ENCODE measurements at regions not wholly inside any gene's neighbourhood (a gene's known extent, or its start where the extent isn't known, plus 50 kb on each side); places are given as distances from the start of the nearest gene placed in this dataset.

DNA sequence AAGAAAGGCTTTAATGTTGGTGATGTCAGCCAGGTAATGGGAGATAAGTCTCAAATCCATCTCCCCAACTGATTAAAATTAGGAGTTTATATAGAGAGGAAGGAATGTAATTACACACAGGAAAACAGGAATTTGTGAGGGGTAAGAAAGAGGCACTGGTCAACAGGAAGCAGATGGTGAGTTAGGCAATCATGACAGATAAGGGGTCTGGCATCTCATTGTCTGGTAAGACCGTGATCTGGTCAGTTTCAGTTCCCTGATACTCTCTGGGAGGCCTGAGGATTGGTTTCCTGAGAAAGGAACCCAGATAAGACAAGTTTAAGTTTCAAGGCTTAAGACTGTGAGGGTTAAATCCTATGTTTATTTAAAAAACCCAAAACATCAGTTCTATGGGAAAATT lies 414.7 kb upstream of the ARRDC4 start:
- no peaks in the 10 kb centered on the region for H3K4me1 ChIP-seq (ENCODE audit: control insufficient read depth, insufficient read depth, low read length, unreplicated experiment)
- no peaks in the 10 kb centered on the region for H3K27me3 ChIP-seq (ENCODE audit: insufficient read depth, low read length)
- H3K79me2 ChIP-seq (ENCODE audit: control insufficient read depth, insufficient read depth, low read length, unreplicated experiment): no peaks in the 10 kb centered on the region
- no peaks in the 10 kb centered on the region for H3K36me3 ChIP-seq (ENCODE audit: insufficient read depth, low read length)
- no peak overlapping the region for H3K4me3 ChIP-seq (ENCODE audit: low read depth, low read length)
- H2AFZ ChIP-seq (ENCODE audit: low read length, unreplicated experiment): no peak overlapping the region
- H3K27ac ChIP-seq (ENCODE audit: low read depth, low read length): no peak overlapping the region

DNA sequence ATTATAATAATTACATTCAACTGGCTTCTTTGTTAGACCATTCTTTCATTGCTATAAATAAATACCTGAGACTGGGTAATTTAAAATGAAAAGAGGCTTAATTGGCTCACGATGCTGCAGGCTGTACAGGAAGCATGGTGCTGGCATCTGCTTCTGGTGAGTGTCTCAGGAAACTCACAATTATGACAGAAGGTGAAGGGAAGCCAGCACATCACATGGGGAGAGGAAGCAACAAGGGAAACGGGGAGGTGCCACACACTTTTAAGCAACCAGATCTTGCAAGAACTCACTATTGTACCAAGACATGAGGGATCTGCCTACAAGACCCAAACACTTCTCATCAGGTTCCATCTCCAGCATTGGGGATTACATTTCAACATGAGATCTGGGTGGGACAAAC lies 413.1 kb upstream of the ARRDC4 start:
- no peak overlapping the region for H3K4me3 ChIP-seq (ENCODE audit: low read depth, low read length)
- no peak overlapping the region for H2AFZ ChIP-seq (ENCODE audit: low read length, unreplicated experiment)
- H3K27ac ChIP-seq (ENCODE audit: low read depth, low read length): no peak overlapping the region
- no peaks in the 10 kb centered on the region for H3K79me2 ChIP-seq (ENCODE audit: control insufficient read depth, insufficient read depth, low read length, unreplicated experiment)
- H3K36me3 ChIP-seq (ENCODE audit: insufficient read depth, low read length): no peaks in the 10 kb centered on the region
- no peaks in the 10 kb centered on the region for H3K4me1 ChIP-seq (ENCODE audit: control insufficient read depth, insufficient read depth, low read length, unreplicated experiment)
- no peaks in the 10 kb centered on the region for H3K27me3 ChIP-seq (ENCODE audit: insufficient read depth, low read length)

DNA sequence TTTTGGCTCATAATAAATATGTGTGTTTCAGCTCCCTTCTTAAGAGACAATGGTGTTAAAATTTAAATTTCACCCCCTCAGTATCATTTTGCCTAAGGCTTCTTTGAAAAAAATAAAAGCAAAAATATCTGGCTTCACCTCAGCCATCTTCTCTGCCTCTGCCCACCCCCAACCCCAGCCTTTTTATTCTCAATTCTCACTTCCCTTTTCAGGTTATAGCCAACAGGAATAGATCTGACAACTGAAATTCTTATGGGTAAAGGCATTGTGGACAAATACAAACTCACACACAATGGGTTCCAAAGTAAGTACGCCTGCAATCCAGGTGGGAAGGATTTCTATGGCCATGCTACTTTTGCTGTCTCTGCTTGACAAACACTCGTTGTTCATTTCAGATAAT lies 399.0 kb upstream of the ARRDC4 start:
- H3K27ac ChIP-seq (ENCODE audit: low read depth, low read length): no peak overlapping the region
- no peaks in the 10 kb centered on the region for H3K4me1 ChIP-seq (ENCODE audit: control insufficient read depth, insufficient read depth, low read length, unreplicated experiment)

DNA sequence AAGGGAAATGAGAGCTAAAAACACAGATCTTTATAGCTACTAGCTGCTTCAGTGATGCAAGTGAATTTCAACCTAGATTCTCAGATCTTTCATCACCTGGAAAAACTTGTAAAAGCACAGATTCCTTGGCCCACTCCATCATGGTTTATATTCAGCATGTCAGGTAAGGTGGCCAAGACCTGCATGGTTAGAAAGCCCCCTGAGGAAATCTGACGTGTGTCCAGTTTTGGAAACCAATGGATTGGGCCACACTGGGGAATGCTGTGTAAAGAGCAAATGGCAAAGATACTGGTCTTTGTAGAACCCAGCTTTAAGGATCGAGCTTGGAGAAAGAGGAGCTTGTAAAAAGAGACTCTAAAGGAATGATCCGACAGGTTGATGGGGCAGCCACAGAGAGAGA lies 397.0 kb upstream of the ARRDC4 start:
- Histone ChIP-seq H3K27me3 (ENCODE audit: insufficient read depth, low read length) (no peaks in the 10 kb centered on the region), H2AFZ (ENCODE audit: low read length, unreplicated experiment) (no peak overlapping the region), H3K79me2 (ENCODE audit: control insufficient read depth, insufficient read depth, low read length, unreplicated experiment) (no peaks in the 10 kb centered on the region), H3K4me3 (ENCODE audit: low read depth, low read length) (no peak overlapping the region), H3K36me3 (ENCODE audit: insufficient read depth, low read length) (no peaks in the 10 kb centered on the region), H3K4me1 (ENCODE audit: control insufficient read depth, insufficient read depth, low read length, unreplicated experiment) (no peaks in the 10 kb centered on the region), H3K27ac (ENCODE audit: low read depth, low read length) (no peak overlapping the region)

More for the DNA sequence above, 399.0 kb upstream of the ARRDC4 start:
- no peaks in the 10 kb centered on the region for H3K79me2 ChIP-seq (ENCODE audit: control insufficient read depth, insufficient read depth, low read length, unreplicated experiment)
- no peaks in the 10 kb centered on the region for H3K36me3 ChIP-seq (ENCODE audit: insufficient read depth, low read length)
- H2AFZ ChIP-seq (ENCODE audit: low read length, unreplicated experiment): no peak overlapping the region
- no peak overlapping the region for H3K4me3 ChIP-seq (ENCODE audit: low read depth, low read length)
- H3K27me3 ChIP-seq (ENCODE audit: insufficient read depth, low read length): no peaks in the 10 kb centered on the region

DNA sequence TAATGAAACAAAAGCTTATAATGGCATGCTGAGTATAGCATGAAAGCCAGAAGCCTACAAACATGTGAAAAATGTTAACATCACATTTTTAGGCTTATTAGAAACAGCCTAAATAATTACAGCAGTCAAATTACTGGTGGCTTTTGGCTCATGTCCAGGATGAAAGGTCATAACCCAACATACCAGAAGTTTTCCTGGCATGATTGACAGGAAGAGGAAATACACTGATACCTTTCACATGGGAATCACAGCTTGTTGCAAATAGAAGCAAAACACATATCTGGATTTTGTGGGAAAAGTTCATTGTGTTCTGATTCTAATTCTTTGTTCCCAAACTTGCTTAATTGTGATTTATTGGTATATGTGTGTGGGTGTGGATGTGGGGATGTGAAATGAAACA lies 393.5 kb upstream of the ARRDC4 start:
- no peaks in the 10 kb centered on the region for H3K27me3 ChIP-seq (ENCODE audit: insufficient read depth, low read length)
- H3K27ac ChIP-seq (ENCODE audit: low read depth, low read length): no peak overlapping the region
- H2AFZ ChIP-seq (ENCODE audit: low read length, unreplicated experiment): no peak overlapping the region
- no peaks in the 10 kb centered on the region for H3K4me1 ChIP-seq (ENCODE audit: control insufficient read depth, insufficient read depth, low read length, unreplicated experiment)
- H3K36me3 ChIP-seq (ENCODE audit: insufficient read depth, low read length): no peaks in the 10 kb centered on the region
- H3K79me2 ChIP-seq (ENCODE audit: control insufficient read depth, insufficient read depth, low read length, unreplicated experiment): no peaks in the 10 kb centered on the region
- no peak overlapping the region for H3K4me3 ChIP-seq (ENCODE audit: low read depth, low read length)

DNA sequence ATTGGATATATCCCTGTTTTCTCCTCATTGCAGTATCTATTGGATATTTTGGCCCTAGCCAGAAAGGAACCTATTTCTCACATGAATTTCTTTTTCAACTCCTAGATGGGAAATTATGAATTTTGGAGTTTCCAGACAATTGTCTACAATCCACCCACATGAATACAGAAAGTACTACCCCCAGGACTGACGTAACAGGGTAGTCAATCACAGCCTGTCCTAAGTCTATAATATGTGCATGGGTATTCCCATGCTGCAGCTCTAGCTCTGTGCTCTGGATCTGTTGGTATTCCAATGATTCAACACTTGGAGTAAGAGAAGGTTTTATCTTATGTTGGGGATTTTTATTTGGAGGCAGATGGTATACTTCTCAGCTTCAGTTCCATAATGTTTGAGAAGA lies 393.1 kb upstream of the ARRDC4 start:
- Histone ChIP-seq H3K4me1 (ENCODE audit: control insufficient read depth, insufficient read depth, low read length, unreplicated experiment) (no peaks in the 10 kb centered on the region), H3K4me3 (ENCODE audit: low read depth, low read length) (no peak overlapping the region), H3K36me3 (ENCODE audit: insufficient read depth, low read length) (no peaks in the 10 kb centered on the region), H2AFZ (ENCODE audit: low read length, unreplicated experiment) (no peak overlapping the region), H3K27me3 (ENCODE audit: insufficient read depth, low read length) (no peaks in the 10 kb centered on the region), H3K79me2 (ENCODE audit: control insufficient read depth, insufficient read depth, low read length, unreplicated experiment) (no peaks in the 10 kb centered on the region), H3K27ac (ENCODE audit: low read depth, low read length) (no peak overlapping the region)

DNA sequence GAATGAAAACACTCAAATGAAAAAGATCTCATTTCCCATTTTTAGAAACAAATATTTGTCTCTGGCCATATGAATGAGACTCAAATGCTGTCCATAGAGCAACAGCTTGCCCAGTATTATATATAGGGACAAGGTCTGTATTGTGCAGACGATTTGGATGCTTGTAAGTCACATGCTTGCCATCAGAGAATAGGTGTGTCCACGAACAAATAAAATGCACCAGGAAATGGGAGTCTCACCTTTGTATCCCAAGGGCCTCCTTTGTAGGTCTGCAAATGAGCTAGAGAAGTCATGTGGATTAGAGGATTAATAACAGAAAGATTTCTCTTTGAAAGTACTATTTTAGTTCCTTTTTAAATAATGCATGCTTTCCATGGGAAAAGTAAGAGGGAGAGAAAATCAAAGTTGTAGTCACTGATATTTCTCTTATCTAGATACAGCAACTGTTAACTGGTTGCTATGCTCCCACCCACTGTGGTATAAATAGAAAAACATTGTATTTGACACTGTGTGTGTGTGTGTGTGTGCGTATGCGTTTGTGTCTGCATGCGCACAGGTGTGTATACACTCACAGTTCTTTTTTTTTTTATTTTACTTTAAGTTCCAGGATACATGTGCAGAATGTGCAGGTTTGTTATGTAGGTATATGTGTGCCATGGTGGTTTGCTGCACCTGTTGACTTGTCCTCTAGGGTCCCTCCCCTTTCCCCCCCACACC lies 383.4 kb upstream of the ARRDC4 start:
- H3K27me3 ChIP-seq (ENCODE audit: insufficient read depth, low read length): no peaks in the 10 kb centered on the region
- H3K36me3 ChIP-seq (ENCODE audit: insufficient read depth, low read length): no peaks in the 10 kb centered on the region
- H3K79me2 ChIP-seq (ENCODE audit: control insufficient read depth, insufficient read depth, low read length, unreplicated experiment): no peaks in the 10 kb centered on the region
- H2AFZ ChIP-seq (ENCODE audit: low read length, unreplicated experiment): no peak overlapping the region
- H3K4me1 ChIP-seq (ENCODE audit: control insufficient read depth, insufficient read depth, low read length, unreplicated experiment): no peaks in the 10 kb centered on the region
- no peak overlapping the region for H3K27ac ChIP-seq (ENCODE audit: low read depth, low read length)
- H3K4me3 ChIP-seq (ENCODE audit: low read depth, low read length): no peak overlapping the region

DNA sequence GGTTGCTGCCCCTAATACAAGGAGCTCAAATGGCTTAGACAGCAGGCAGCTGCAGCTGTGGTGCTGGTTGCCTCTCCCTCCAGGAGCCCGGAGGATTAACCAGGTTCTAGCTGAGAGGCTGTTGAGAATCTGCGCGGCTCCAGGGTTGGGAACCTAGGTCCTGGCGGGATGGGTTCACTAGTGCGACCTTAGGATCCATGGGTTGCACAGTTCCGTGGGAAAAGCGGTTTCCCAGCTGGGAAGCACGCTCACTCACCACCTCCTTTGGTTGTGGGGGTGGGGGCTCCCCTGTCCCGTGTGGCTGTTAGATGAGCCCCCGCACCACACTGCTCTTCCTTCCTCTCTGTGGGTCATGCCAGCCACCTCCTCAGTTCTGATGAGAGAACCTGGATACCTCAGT lies 375.1 kb upstream of the ARRDC4 start:
- H3K27me3 ChIP-seq (ENCODE audit: insufficient read depth, low read length): no peaks in the 10 kb centered on the region
- H3K36me3 ChIP-seq (ENCODE audit: insufficient read depth, low read length): no peaks in the 10 kb centered on the region
- H2AFZ ChIP-seq (ENCODE audit: low read length, unreplicated experiment): no peak overlapping the region
- H3K27ac ChIP-seq (ENCODE audit: low read depth, low read length): no peak overlapping the region
- no peaks in the 10 kb centered on the region for H3K4me1 ChIP-seq (ENCODE audit: control insufficient read depth, insufficient read depth, low read length, unreplicated experiment)
- H3K4me3 ChIP-seq (ENCODE audit: low read depth, low read length): no peak overlapping the region
- H3K79me2 ChIP-seq (ENCODE audit: control insufficient read depth, insufficient read depth, low read length, unreplicated experiment): no peaks in the 10 kb centered on the region

DNA sequence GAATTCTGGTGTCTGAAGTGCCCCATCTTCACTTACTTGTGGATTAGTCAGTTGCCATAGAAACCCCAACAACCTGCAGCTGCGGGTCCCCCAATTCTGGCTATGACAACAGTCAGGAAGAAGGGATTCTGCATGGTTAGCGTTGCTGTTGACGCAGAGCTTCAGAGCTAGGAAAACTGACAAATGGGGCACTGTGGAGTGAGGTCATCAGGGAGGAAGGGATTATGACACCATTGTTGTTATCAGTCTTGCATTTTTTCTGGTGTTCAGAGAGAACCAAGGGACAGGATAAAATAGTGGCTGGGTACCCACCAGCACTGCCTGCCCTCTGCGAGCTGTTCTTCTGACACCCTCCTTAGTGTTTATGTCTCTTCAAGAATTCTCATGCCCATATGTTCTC lies 367.7 kb upstream of the ARRDC4 start:
- Histone ChIP-seq H3K79me2 (ENCODE audit: control insufficient read depth, insufficient read depth, low read length, unreplicated experiment) (no peaks in the 10 kb centered on the region), H3K4me1 (ENCODE audit: control insufficient read depth, insufficient read depth, low read length, unreplicated experiment) (no peaks in the 10 kb centered on the region), H3K36me3 (ENCODE audit: insufficient read depth, low read length) (no peaks in the 10 kb centered on the region), H3K4me3 (ENCODE audit: low read depth, low read length) (no peak overlapping the region), H2AFZ (ENCODE audit: low read length, unreplicated experiment) (no peak overlapping the region), H3K27me3 (ENCODE audit: insufficient read depth, low read length) (no peaks in the 10 kb centered on the region), H3K27ac (ENCODE audit: low read depth, low read length) (no peak overlapping the region)

DNA sequence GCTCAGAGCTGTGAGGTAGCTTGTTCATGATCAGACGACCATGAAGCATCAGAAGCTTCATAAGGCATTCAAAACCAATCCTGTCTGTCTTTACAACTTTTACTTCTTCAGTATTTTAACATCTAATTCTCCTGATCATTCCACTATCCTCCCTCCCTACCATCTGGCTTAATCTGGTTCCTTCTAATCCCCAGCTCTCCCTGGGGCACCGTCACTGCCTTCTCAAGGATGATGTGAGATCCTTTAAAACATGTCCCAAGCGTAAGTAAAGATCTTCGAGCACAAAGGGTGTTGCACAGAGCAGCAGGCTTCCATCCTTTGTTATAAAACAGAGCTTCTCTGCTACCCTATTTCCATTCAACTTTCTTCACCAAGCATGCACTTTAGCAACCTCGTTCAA lies 362.7 kb upstream of the ARRDC4 start:
- Histone ChIP-seq H3K36me3 (ENCODE audit: insufficient read depth, low read length) (no peaks in the 10 kb centered on the region), H3K4me3 (ENCODE audit: low read depth, low read length) (no peak overlapping the region)

DNA sequence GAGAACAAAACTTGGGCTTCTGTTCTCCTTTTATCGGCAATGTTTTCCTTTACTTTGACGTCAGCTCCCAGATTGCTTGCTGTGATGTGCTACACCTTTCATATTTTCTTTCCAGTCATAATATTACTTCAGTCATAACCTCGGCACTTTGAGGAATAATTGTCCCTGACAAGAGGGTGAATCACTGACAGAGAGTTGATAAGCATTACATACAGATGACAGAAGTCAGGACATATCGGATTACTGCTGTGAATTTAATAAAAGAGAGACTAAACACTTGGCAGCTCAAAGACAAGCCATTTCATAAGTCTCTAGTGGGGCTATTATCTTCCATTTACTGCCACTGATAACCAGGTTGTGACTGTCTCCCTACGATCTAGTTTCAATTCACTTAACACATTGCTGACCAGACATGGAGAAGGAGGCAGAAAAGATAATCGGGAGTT lies 362.1 kb upstream of the ARRDC4 start:
- H3K36me3 ChIP-seq (ENCODE audit: insufficient read depth, low read length): no peaks in the 10 kb centered on the region
- H3K27ac ChIP-seq (ENCODE audit: low read depth, low read length): no peak overlapping the region
- H3K79me2 ChIP-seq (ENCODE audit: control insufficient read depth, insufficient read depth, low read length, unreplicated experiment): no peaks in the 10 kb centered on the region
- H3K27me3 ChIP-seq (ENCODE audit: insufficient read depth, low read length): no peaks in the 10 kb centered on the region
- H2AFZ ChIP-seq (ENCODE audit: low read length, unreplicated experiment): no peak overlapping the region
- no peak overlapping the region for H3K4me3 ChIP-seq (ENCODE audit: low read depth, low read length)
- H3K4me1 ChIP-seq (ENCODE audit: control insufficient read depth, insufficient read depth, low read length, unreplicated experiment): no peaks in the 10 kb centered on the region

More for the DNA sequence above, 362.7 kb upstream of the ARRDC4 start:
- Histone ChIP-seq H3K4me1 (ENCODE audit: control insufficient read depth, insufficient read depth, low read length, unreplicated experiment) (no peaks in the 10 kb centered on the region), H3K27me3 (ENCODE audit: insufficient read depth, low read length) (no peaks in the 10 kb centered on the region), H3K79me2 (ENCODE audit: control insufficient read depth, insufficient read depth, low read length, unreplicated experiment) (no peaks in the 10 kb centered on the region), H2AFZ (ENCODE audit: low read length, unreplicated experiment) (no peak overlapping the region), H3K27ac (ENCODE audit: low read depth, low read length) (no peak overlapping the region)
